Renal pelvis (tissue), 1 donor: ENCODE measurements at regions not wholly inside any gene's neighbourhood (a gene's known extent, or its start where the extent isn't known, plus 50 kb on each side); places are given as distances from the start of the nearest gene placed in this dataset.
A peak's percentile ranks its signal among the peaks of the same experiment; 100 is the strongest.

Experiments used
- DNase-seq: peaks from one replicate; pipeline ENCODE4 v3.0.0-alpha.2; 2013

DNA sequence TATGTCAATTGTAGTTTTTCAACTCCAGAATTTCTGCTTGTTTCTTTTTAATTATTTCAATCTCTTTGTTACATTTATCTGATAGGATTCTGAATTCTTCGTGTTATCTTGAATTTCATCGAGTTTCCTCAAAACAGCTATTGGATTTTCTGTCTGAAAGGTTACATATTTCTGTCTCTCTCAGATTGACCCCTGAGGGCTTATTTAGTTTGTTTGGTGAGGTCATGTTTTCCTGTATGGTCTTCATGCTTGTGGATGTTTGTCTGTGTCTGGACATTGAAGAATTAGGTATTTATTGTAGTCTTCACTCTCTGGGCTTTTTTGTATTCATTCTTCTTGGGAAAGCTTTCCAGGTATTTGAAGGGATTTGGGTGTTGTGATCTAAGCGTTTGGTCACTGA is 85.6 kb downstream of the SNAPC1 start:
- no peak for DNase-seq

- DNase-seq, result no peak
These were observed 92.7 kb downstream of the SNAPC1 start for GRCh38 chr14:61854898-61855297.

DNA sequence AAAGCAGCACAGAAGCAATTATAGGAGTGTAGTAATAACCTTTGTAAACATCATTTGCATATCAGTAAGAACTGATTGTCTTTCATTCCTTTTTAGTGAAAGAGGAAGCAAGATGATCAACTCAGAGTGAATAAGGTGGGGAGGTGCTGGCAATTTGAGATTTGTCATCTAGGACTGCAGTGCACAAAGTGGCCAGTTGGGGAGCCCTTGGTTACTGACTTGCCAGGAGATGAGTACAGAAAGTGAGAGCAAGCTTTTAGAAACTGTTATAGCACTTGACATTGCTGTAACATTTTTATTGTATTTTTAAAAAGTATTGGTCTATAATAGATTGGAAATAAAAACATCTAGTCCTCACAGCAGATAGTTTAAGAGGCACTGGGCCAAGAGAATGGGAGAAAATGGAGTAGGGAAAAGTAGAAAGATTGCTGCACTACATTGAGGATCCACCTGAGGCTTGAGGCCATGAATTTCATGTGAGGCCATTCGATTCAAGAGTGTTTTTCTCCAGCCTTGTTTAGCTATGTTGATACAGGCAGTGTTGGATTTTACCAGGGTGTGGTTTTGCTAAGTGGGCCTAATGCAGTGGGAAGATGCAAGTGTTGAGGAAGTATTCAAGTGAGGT is 98.2 kb downstream of the SNAPC1 start:
- DNase-seq, result peak; percentile 15

- no peak for DNase-seq
These were observed 99.2 kb downstream of the SNAPC1 start for GRCh38 chr14:61861320-61861865.

GRCh38 chr14:61864329-61864898 is 102.2 kb downstream of the SNAPC1 start:
- no peak for DNase-seq

DNA sequence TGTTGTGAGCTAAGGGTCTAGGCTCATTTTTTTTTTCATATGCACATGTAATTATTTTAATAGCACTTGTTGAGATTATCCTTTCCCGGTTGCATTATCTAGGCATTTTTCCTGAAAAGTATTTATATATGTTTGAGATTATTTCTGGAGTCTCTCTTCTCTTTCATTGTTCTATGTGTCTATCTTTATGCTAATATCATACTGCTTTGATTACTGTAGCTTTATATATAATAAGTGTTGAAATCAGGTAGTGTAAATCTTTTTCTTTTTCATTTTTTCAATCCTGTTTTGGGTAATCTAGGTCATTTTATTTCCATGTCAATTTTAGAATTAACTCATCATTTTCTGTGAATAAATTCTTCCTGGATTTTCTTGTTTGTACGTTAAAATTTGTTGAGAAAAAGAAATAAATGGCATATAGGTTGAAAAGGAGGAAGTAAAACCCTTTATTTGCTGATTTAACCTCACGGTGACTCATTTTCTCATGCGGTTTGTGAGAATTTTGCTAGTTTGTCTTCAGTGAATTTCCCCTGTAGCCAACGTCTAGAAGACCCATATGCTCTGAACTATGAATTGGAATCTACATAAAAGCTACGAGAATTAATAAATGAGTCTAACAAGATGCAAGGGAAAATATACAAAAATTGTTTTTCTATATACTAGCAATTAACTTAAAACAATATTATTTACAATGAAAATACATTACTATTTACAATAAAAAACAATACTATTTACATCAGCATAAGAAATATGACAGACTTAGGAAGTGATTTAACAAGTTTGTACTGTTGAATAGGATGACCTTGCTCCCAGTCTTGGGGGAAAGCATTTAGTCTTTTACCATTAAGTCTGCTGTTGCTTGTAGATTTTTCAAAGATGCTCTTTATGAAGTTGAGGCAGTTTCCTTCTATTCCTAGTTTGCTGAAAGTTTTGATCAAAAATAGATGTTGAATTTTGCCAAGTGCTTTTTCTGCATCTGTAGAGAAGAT is 105.0 kb downstream of the SNAPC1 start:
- no peak for DNase-seq

DNA sequence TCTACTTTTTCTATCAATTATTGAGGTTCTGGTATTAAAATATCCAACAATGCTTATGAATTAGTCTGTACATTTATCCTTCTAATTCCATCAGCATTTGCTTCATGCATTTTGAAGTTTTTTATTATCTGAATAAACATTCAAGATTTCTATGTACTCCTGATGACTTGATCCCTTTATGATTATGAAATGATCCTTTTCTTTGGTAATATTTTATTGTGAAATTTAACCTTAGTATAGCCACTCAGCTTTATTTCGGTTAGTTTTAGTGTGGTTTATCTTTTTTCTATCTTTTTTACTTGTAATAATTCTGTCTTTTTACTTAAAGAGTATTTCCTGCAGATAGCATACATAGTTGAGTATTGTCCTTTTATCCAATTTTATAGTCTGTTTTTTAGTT is 106.6 kb downstream of the SNAPC1 start:
- no peak for DNase-seq

DNA sequence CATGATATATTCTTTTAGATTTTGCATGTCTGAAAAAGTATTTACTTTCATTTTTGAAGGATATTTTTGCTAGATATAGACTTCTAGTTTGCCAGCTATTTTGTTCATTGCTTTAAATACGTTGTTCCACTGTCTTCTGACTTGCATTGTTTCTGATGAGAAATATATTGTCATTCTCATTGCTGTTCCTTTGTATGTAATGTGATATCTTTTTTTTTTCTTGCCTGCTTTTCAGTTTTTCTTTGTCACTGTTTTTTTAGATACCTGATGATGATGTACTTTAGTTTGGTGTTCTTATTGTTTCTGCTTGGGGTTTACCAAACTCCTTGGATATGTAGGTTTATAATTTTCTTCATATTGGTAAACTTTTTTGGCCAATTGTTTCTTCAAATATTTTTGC is 107.9 kb downstream of the SNAPC1 start:
- DNase-seq, result no peak

DNA sequence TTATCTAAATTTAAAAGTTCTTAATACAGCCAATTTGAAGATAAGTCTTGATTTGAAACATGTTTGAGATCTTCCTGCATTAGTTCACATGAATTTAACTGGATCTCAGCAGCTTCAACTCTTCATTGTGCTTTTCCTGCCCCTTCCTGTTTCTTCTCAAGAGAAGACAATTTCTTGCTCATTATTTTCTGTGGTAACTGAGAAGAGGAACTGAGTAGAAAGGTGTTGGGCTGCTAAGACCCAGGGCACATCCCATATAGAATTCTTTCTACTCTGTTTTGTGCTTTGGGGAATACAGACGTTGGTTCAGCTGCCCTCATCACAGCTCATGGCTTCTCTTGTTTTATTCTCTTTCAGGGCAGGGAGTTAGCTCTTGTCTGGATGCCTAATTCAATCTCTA is 110.2 kb downstream of the SNAPC1 start:
- DNase-seq, result no peak

- no peak for DNase-seq
These were observed 113.3 kb downstream of the SNAPC1 start for GRCh38 chr14:61875483-61875882.

GRCh38 chr14:61876362-61877034 is 114.3 kb downstream of the SNAPC1 start:
- DNase-seq, result no peak

DNA sequence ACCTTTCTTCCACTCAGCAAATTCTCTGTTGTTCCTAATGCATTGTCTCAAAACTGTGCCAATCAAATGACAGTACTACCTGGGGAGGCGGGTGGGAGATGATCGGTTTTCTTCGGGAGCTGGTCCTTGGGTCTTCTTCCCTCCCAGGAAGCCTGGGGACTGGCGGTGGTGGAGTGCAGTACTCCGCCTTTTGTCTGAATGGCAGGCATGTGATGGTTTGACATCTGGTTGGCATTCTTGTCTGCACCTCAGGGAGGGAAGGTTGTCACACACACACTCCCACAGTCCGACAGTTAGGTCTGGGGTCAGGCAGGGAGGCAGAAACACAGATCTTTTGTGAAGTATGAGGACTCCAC is 114.8 kb downstream of the SNAPC1 start:
- DNase-seq, result no peak

- no peak for DNase-seq
These were observed 115.5 kb downstream of the SNAPC1 start for GRCh38 chr14:61877768-61878167.

- no peak for DNase-seq
These were observed 116.7 kb downstream of the SNAPC1 start for GRCh38 chr14:61878931-61879330.

GRCh38 chr14:61881046-61881445 is 118.8 kb downstream of the SNAPC1 start:
- DNase-seq, result no peak

DNA sequence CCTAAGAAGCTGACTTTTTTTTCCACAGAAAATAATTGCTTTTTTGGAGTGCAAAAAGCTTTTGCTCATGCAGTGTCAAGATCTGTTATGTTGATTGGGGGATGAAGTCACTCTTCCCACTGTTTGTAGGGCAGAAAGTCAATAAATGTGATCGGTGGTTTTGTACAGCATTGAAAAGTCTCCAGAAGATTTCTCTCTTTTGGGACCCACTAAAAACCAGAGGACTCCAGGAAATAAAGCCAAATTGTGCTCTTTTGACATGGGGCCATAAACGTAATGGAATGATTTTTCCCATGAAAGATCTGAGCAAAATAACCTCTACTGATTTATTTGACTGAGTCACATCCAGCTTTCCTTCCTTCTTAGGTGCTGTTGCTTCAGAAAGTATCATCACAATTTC is 122.5 kb downstream of the SNAPC1 start:
- no peak for DNase-seq

GRCh38 chr14:61885203-61885961 is 123.2 kb downstream of the SNAPC1 start:
- DNase-seq, result no peak

DNA sequence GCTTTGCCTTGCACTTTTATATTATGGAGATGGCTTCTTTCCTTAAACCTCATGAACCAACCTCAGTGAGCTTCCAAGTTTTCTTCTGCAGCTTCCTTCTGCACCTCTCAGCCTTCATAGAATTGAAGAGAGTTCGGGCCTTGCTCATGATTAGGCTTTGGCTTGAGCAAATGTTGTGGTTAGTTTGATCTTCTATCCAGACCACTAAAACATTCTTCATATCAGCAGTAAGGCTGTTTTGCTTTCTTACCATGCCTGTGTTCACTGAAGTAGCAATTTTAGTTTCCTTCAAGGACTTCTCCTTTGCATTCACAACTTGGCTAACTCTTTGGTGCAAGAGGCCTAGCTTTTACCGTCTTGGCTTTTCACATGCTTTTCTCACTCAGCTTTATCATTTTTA is 125.4 kb downstream of the SNAPC1 start:
- no peak for DNase-seq

DNA sequence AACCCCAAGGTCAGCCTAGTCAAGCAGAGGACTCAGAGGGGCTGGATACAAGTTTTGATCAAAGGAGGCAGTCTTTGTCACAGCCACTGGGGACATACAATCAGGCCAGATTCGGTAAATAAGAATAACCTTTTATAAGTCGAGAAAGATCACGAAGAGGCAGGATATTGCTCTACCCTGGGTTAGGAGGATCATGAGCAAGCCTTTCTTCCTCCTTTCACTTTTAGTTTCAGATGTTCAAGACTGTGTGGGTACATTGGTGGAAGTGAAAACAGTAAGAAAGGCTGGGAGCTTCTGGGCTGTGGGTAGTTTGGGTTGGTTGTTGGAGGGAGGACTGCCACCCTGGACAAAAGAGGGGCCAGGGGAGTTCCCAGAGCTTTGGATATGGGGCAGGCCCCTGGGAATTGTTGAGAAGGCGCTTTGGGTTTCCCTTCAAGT is 127.7 kb downstream of the SNAPC1 start:
- no peak for DNase-seq

GRCh38 chr14:61891170-61891569 is 128.9 kb downstream of the SNAPC1 start:
- no peak for DNase-seq

DNA sequence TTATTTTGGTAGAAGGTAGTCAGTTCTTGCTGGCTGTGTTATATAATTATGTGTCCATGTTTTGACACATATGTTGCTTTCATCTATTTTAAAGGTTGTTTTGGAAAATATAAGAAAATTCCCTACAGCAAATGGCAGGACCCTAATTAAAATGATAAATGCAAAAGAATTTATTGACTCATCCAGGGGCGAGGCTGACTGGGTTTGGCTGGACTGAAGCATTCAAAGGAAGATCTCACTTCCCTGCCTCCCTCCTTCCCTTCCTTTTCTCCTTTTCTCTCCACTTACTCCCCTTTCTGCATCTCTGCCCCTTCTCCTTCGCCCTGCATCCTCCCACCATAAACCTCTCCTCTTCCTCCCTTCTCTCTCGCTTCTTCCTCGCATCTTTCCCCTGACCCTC is 129.6 kb downstream of the SNAPC1 start:
- no peak for DNase-seq
